ENCODE measurements at regions not wholly inside any gene's neighbourhood (a gene's known extent, or its start where the extent isn't known, plus 50 kb on each side); places are given as distances from the start of the nearest gene placed in this dataset.

DNA sequence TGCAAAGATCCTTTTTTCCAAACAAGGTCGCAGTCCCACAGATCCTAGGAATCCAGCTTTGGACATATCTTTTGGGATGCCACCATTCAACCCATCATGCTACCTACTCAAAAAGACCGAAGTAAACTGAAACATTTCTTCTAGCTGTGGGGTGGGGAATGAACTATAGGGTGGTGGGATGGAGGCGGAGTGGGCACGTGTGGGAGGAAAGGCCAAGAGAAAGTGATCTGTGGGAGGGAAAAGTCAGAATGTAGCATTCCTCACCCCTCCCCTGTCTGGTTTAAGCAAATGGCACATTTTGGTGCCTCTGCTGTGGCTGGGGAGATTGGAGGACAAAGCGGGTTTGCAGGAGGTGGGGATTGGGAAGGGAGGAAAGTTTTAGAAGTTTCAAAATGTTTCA lies 59.2 kb upstream of the IL17B start:
- Histone ChIP-seq H3K27me3 (ENCODE audit: control insufficient read depth in 4 of 4, insufficient read depth in 4 of 4, low read length in 3 of 4) (no peaks in the 10 kb centered on the region), H3K9me3 (ENCODE audit: control insufficient read depth in 4 of 4, low read length in 3 of 4) (no peaks in the 10 kb centered on the region), H3K4me3 (ENCODE audit: low read depth in 1 of 3, low read length in 3 of 3) (no peak overlapping the region), H3K27ac (ENCODE audit: low read depth in 1 of 2, low read length in 2 of 2) (no peak overlapping the region), H3K36me3 (ENCODE audit: control insufficient read depth in 4 of 4, insufficient read depth in 3 of 4, low read depth in 1 of 4, low read length in 3 of 4) (no peaks in the 10 kb centered on the region), H3K9ac (ENCODE audit: low read depth in 1 of 2, low read length in 2 of 2) (no peak overlapping the region), H3K4me1 (ENCODE audit: control insufficient read depth in 4 of 4, insufficient read depth in 4 of 4, low read length in 3 of 4) (peaks cover 0 to 3% (median 0%) of the 10 kb centered on the region in 4 donors)
- WGBS = 89% methylated on average over 5 of the region's 5 CpGs
- no peak for DNase-seq (ENCODE audit: low spot score)
- no peak for TF ChIP-seq HNF4G (IDR thresholded peaks at IDR 0.05)
- no peak for TF ChIP-seq HNF4A (conservative IDR thresholded peaks at IDR 0.05)
- TF ChIP-seq EGR1 (IDR thresholded peaks at IDR 0.05; ENCODE audit: low read depth in 2 of 2) = no peak
- TF ChIP-seq, protein P1, sequence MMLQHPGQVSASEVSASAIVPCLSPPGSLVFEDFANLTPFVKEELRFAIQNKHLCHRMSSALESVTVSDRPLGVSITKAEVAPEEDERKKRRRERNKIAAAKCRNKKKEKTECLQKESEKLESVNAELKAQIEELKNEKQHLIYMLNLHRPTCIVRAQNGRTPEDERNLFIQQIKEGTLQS (IDR thresholded peaks at IDR 0.05) = no peak
- TF ChIP-seq, protein P2, sequence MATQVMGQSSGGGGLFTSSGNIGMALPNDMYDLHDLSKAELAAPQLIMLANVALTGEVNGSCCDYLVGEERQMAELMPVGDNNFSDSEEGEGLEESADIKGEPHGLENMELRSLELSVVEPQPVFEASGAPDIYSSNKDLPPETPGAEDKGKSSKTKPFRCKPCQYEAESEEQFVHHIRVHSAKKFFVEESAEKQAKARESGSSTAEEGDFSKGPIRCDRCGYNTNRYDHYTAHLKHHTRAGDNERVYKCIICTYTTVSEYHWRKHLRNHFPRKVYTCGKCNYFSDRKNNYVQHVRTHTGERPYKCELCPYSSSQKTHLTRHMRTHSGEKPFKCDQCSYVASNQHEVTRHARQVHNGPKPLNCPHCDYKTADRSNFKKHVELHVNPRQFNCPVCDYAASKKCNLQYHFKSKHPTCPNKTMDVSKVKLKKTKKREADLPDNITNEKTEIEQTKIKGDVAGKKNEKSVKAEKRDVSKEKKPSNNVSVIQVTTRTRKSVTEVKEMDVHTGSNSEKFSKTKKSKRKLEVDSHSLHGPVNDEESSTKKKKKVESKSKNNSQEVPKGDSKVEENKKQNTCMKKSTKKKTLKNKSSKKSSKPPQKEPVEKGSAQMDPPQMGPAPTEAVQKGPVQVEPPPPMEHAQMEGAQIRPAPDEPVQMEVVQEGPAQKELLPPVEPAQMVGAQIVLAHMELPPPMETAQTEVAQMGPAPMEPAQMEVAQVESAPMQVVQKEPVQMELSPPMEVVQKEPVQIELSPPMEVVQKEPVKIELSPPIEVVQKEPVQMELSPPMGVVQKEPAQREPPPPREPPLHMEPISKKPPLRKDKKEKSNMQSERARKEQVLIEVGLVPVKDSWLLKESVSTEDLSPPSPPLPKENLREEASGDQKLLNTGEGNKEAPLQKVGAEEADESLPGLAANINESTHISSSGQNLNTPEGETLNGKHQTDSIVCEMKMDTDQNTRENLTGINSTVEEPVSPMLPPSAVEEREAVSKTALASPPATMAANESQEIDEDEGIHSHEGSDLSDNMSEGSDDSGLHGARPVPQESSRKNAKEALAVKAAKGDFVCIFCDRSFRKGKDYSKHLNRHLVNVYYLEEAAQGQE (IDR thresholded peaks at IDR 0.05) = no peak
- TF ChIP-seq YY1 (IDR thresholded peaks at IDR 0.05) = no peak
- no peak for TF ChIP-seq SP1 (IDR thresholded peaks at IDR 0.05)
- TF ChIP-seq, protein P3, sequence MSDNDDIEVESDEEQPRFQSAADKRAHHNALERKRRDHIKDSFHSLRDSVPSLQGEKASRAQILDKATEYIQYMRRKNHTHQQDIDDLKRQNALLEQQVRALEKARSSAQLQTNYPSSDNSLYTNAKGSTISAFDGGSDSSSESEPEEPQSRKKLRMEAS (IDR thresholded peaks at IDR 0.05) = no peak

DNA sequence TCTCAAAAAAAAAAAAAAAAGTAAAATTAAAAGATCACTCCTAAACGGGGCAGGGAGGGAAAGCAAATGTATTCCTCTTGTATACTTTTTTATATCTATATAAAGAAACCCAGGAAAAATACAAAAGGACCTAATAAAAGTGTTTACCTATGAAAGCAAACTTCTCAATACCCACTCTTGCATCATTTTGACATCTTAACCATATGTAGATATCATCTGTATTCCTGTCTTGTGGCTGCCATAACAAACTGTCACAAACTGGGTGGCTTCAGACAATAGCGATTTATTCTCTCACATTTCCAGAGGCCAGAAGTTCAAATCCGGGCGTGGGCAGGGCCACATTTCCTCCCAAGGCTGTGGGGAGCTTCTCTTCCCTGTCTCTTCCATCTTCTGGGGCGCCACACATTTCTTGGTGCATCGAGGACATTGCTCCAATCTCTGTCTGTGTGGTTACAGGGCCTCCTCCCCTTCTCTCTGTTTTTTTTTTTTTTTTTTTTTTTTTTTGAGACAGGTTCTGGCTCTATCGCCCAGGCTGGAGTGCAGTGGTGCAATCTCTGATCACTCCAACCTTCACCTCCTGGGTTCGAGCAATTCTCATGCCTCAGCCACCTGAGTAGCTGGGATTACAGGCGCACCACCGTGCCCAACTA lies 58.4 kb upstream of the IL17B start:
- Histone ChIP-seq H3K27ac (ENCODE audit: low read depth in 1 of 2, low read length in 2 of 2) (no peak overlapping the region), H3K4me3 (ENCODE audit: low read depth in 1 of 3, low read length in 3 of 3) (no peak overlapping the region), H3K9ac (ENCODE audit: low read depth in 1 of 2, low read length in 2 of 2) (no peak overlapping the region), H3K27me3 (ENCODE audit: control insufficient read depth in 4 of 4, insufficient read depth in 4 of 4, low read length in 3 of 4) (no peaks in the 10 kb centered on the region), H3K4me1 (ENCODE audit: control insufficient read depth in 4 of 4, insufficient read depth in 4 of 4, low read length in 3 of 4) (peaks cover 0 to 3% (median 0%) of the 10 kb centered on the region in 4 donors), H3K9me3 (ENCODE audit: control insufficient read depth in 4 of 4, low read length in 3 of 4) (no peaks in the 10 kb centered on the region), H3K36me3 (ENCODE audit: control insufficient read depth in 4 of 4, insufficient read depth in 3 of 4, low read depth in 1 of 4, low read length in 3 of 4) (no peaks in the 10 kb centered on the region)
- TF ChIP-seq FOXA2 (IDR thresholded peaks at IDR 0.05) (no peak), YY1 (IDR thresholded peaks at IDR 0.05) (no peak), RAD21 (IDR thresholded peaks at IDR 0.05) (no peak)
- TF ChIP-seq, protein P4, sequence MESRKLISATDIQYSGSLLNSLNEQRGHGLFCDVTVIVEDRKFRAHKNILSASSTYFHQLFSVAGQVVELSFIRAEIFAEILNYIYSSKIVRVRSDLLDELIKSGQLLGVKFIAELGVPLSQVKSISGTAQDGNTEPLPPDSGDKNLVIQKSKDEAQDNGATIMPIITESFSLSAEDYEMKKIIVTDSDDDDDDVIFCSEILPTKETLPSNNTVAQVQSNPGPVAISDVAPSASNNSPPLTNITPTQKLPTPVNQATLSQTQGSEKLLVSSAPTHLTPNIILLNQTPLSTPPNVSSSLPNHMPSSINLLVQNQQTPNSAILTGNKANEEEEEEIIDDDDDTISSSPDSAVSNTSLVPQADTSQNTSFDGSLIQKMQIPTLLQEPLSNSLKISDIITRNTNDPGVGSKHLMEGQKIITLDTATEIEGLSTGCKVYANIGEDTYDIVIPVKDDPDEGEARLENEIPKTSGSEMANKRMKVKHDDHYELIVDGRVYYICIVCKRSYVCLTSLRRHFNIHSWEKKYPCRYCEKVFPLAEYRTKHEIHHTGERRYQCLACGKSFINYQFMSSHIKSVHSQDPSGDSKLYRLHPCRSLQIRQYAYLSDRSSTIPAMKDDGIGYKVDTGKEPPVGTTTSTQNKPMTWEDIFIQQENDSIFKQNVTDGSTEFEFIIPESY (IDR thresholded peaks at IDR 0.05) = no peak
- TF ChIP-seq, protein P3 (IDR thresholded peaks at IDR 0.05) = no peak
- WGBS = 67% methylated on average over 10 of the region's 10 CpGs
- DNase-seq (ENCODE audit: low spot score) = no peak

DNA sequence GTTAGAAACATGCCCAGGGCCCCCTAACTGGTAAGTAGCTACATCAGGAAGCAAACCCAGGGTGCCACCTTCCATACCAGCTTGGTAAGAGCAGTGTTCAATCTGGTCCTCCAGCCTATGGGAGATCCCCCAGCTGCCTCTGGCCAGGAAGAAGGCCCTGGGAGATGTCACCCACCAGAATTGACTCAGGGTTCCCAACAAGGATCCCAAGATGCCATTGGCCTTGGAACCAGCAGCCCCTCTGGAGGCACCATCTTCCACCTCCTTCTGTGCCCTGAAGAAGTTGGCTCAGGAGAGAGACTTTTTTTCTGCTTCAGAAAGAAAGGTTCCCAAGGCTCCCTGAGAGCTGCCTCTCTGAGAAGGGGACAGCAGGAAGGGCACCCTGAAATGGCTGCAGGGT lies 56.6 kb upstream of the IL17B start:
- H3K4me1 ChIP-seq (ENCODE audit: control insufficient read depth in 4 of 4, insufficient read depth in 4 of 4, low read length in 3 of 4) = peaks cover 0 to 3% (median 2%) of the 10 kb centered on the region in 4 donors

More for the DNA sequence above, 56.6 kb upstream of the IL17B start:
- TF ChIP-seq NR2F2 (IDR thresholded peaks at IDR 0.05) (no peak), SP1 (IDR thresholded peaks at IDR 0.05) (no peak), FOXA2 (IDR thresholded peaks at IDR 0.05) (no peak), YY1 (IDR thresholded peaks at IDR 0.05) (no peak), EGR1 (IDR thresholded peaks at IDR 0.05; ENCODE audit: low read depth in 2 of 2) (no peak)
- TF ChIP-seq, protein P3 (IDR thresholded peaks at IDR 0.05) = no peak
- TF ChIP-seq, protein P2 (IDR thresholded peaks at IDR 0.05) = no peak
- H3K4me3 ChIP-seq (ENCODE audit: low read depth in 1 of 3, low read length in 3 of 3) = no peak overlapping the region
- H3K9me3 ChIP-seq (ENCODE audit: control insufficient read depth in 4 of 4, low read length in 3 of 4) = no peaks in the 10 kb centered on the region
- H3K9ac ChIP-seq (ENCODE audit: low read depth in 1 of 2, low read length in 2 of 2) = no peak overlapping the region
- no peak overlapping the region for H3K27ac ChIP-seq (ENCODE audit: low read depth in 1 of 2, low read length in 2 of 2)
- no peaks in the 10 kb centered on the region for H3K27me3 ChIP-seq (ENCODE audit: control insufficient read depth in 4 of 4, insufficient read depth in 4 of 4, low read length in 3 of 4)
- no peak for DNase-seq (ENCODE audit: low spot score)
- no peaks in the 10 kb centered on the region for H3K36me3 ChIP-seq (ENCODE audit: control insufficient read depth in 4 of 4, insufficient read depth in 3 of 4, low read depth in 1 of 4, low read length in 3 of 4)
